MM.1S (cell line): ENCODE measurements at regions not wholly inside any gene's neighbourhood (a gene's known extent, or its start where the extent isn't known, plus 50 kb on each side); places are given as distances from the start of the nearest gene placed in this dataset.

Source experiments
- DNase-seq: peaks from one replicate; pipeline ENCODE4 v3.0.0-alpha.2; 2015
- H2AFZ ChIP-seq: fragments of 300-600 bp; sonication (generic); 2 replicates; pipeline ENCODE4 v1.6.0; 2016; ENCODE audit warnings: antibody characterized with exemption, low read length
- H3F3A ChIP-seq: fragments of 300-600 bp; sonication (generic); 2 replicates; pipeline ENCODE4 v1.6.1; 2016; ENCODE audit warnings: mild to moderate bottlenecking, antibody characterized with exemption, low read length, moderate library complexity, mixed read lengths; ENCODE audit not compliant: insufficient read depth
- H3K27ac ChIP-seq: fragments of 300-600 bp; sonication (generic); 2 replicates; pipeline ENCODE4 v1.5.1; 2016; ENCODE audit warnings: mild to moderate bottlenecking, low read length
- H3K27me3 ChIP-seq: fragments of 300-600 bp; sonication (generic); replicated peaks from 2 replicates; pipeline ENCODE4 v1.6.0; 2016; ENCODE audit warnings: low read length; ENCODE audit not compliant: insufficient read depth
- H3K36me3 ChIP-seq: fragments of 300-600 bp; sonication (generic); replicated peaks from 2 replicates; pipeline ENCODE4 v1.6.1; 2016; ENCODE audit warnings: mild to moderate bottlenecking, low read length, mixed read lengths; ENCODE audit not compliant: insufficient read depth
- H3K4me1 ChIP-seq: fragments of 300-600 bp; sonication (generic); 2 replicates; pipeline ENCODE4 v1.6.1; 2016; ENCODE audit warnings: low read length, mixed read lengths
- H3K4me2 ChIP-seq: fragments of 300-600 bp; sonication (generic); 2 replicates; pipeline ENCODE4 v1.6.0; 2016; ENCODE audit warnings: low read depth, low read length
- H3K4me3 ChIP-seq: fragments of 300-600 bp; sonication (generic); 2 replicates; pipeline ENCODE4 v1.5.1; 2016; ENCODE audit warnings: low read length, mixed read lengths
- H3K79me2 ChIP-seq: fragments of 300-600 bp; sonication (generic); 2 replicates; pipeline ENCODE4 v1.6.1; 2016; ENCODE audit warnings: mixed run types, low read length, mixed read lengths
- H3K9ac ChIP-seq: fragments of 300-600 bp; sonication (generic); 2 replicates; pipeline ENCODE4 v1.6.1; 2016; ENCODE audit warnings: low read length, mixed read lengths
- H3K9me2 ChIP-seq: fragments of 300-600 bp; sonication (generic); replicated peaks from 2 replicates; pipeline ENCODE4 v1.6.1; 2016; ENCODE audit warnings: mild to moderate bottlenecking, low read length, mixed read lengths; ENCODE audit not compliant: insufficient read depth
- H3K9me3 ChIP-seq: fragments of 300-600 bp; sonication (generic); replicated peaks from 2 replicates; pipeline ENCODE4 v1.6.1; 2016; ENCODE audit warnings: mild to moderate bottlenecking, low read length, mixed read lengths; ENCODE audit not compliant: insufficient read depth
- H4K20me1 ChIP-seq: fragments of 300-600 bp; sonication (generic); 2 replicates; pipeline ENCODE4 v1.6.1; 2016; ENCODE audit warnings: mild to moderate bottlenecking, low read length, moderate library complexity, mixed read lengths; ENCODE audit not compliant: insufficient read depth
- EZH2 ChIP-seq: fragments of 300-600 bp; sonication (generic); optimal IDR thresholded peaks from 2 replicates; pipeline ENCODE3; 2017; ENCODE audit warnings: low read depth, mild to moderate bottlenecking, antibody characterized with exemption, low read length, mixed read lengths
- EZH2phosphoT487 ChIP-seq: fragments of 300-600 bp; sonication (generic); IDR thresholded peaks from 2 replicates; pipeline ENCODE4 v1.6.1; 2018; ENCODE audit warnings: antibody characterized with exemption, low read length
- TF ChIP-seq, protein P1 (sequence below): fragments of 300-600 bp; sonication (generic); IDR thresholded peaks from 2 replicates; pipeline ENCODE4 v1.5.1; 2016; ENCODE audit warnings: antibody characterized with exemption, low read length, mixed read lengths

DNA sequence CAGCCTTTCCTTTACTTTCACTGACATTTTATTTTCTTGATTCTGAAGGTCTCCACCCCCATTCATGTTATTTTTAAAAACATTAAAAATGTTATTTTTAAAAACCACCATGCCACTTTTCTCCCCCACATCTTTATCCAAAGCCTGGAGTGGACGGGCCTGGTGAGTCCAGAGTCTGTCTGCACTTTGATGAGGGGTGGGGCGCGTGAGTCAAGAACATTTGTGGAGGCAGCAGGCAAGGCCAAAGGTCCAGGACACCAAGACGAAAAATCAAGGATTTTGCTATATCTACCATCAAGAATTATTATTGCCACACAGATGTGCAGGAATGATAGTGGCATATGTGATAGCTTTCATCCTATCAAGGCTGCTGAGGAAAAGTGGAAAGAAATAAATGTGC is 224.9 kb downstream of the FGF9 start:
- Histone ChIP-seq H3K9ac (no peak overlapping the region), H3K9me2 (no peaks in the 10 kb centered on the region)
- TF ChIP-seq EZH2phosphoT487 (no peak), EZH2 (no peak)
- TF ChIP-seq, protein P1, sequence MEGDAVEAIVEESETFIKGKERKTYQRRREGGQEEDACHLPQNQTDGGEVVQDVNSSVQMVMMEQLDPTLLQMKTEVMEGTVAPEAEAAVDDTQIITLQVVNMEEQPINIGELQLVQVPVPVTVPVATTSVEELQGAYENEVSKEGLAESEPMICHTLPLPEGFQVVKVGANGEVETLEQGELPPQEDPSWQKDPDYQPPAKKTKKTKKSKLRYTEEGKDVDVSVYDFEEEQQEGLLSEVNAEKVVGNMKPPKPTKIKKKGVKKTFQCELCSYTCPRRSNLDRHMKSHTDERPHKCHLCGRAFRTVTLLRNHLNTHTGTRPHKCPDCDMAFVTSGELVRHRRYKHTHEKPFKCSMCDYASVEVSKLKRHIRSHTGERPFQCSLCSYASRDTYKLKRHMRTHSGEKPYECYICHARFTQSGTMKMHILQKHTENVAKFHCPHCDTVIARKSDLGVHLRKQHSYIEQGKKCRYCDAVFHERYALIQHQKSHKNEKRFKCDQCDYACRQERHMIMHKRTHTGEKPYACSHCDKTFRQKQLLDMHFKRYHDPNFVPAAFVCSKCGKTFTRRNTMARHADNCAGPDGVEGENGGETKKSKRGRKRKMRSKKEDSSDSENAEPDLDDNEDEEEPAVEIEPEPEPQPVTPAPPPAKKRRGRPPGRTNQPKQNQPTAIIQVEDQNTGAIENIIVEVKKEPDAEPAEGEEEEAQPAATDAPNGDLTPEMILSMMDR = no peak

GRCh38 chr13:21897161-21897560 is 226.3 kb downstream of the FGF9 start:
- Histone ChIP-seq H3K27ac (no peak overlapping the region), H3K4me1 (no peaks in the 10 kb centered on the region), H3K4me3 (no peak overlapping the region), H3K4me2 (no peak overlapping the region), H4K20me1 (no peaks in the 10 kb centered on the region), H3K9ac (no peak overlapping the region), H3K79me2 (no peaks in the 10 kb centered on the region), H2AFZ (no peak overlapping the region), H3F3A (no peaks in the 10 kb centered on the region), H3K9me2 (no peaks in the 10 kb centered on the region), H3K9me3 (no peaks in the 10 kb centered on the region), H3K27me3 (no peaks in the 10 kb centered on the region), H3K36me3 (no peaks in the 10 kb centered on the region)
- no peak for DNase-seq
- TF ChIP-seq EZH2 (no peak), EZH2phosphoT487 (no peak)
- TF ChIP-seq, protein P1 = no peak

More for the DNA sequence above, 224.9 kb downstream of the FGF9 start:
- Histone ChIP-seq H3K27ac (no peak overlapping the region), H2AFZ (no peak overlapping the region), H3K4me1 (no peaks in the 10 kb centered on the region), H3K79me2 (no peaks in the 10 kb centered on the region), H3K4me2 (no peak overlapping the region), H3K27me3 (no peaks in the 10 kb centered on the region), H4K20me1 (no peaks in the 10 kb centered on the region), H3F3A (no peaks in the 10 kb centered on the region), H3K4me3 (no peak overlapping the region), H3K9me3 (no peaks in the 10 kb centered on the region), H3K36me3 (no peaks in the 10 kb centered on the region)
- DNase-seq = no peak

- no peak for DNase-seq
- Histone ChIP-seq H3K27ac (no peak overlapping the region), H3K9ac (no peak overlapping the region), H3K4me3 (no peak overlapping the region), H2AFZ (no peak overlapping the region), H3K27me3 (no peaks in the 10 kb centered on the region), H3K9me3 (no peaks in the 10 kb centered on the region), H3K36me3 (no peaks in the 10 kb centered on the region), H3K79me2 (no peaks in the 10 kb centered on the region), H3F3A (no peaks in the 10 kb centered on the region), H3K9me2 (no peaks in the 10 kb centered on the region), H3K4me2 (no peak overlapping the region), H4K20me1 (no peaks in the 10 kb centered on the region), H3K4me1 (no peaks in the 10 kb centered on the region)
- no peak for TF ChIP-seq EZH2phosphoT487
- TF ChIP-seq EZH2 = no peak
- TF ChIP-seq, protein P1 = no peak
Observed at GRCh38 chr13:21898459-21898858, 227.6 kb downstream of the FGF9 start.
